Sigmoid colon (tissue), 4 donors: ENCODE measurements at regions not wholly inside any gene's neighbourhood (a gene's known extent, or its start where the extent isn't known, plus 50 kb on each side); places are given as distances from the start of the nearest gene placed in this dataset.

Source experiments
- CTCF ChIP-seq, 4 experiments: fragments of 450-650 bp in 3 of 4; fragments of 200-600 bp in 1 of 4; IDR thresholded peaks; one replicate each; pipeline ENCODE4 v1.5.1; 2016 to 2019; ENCODE audit warnings: antibody characterized with exemption in 4 of 4, mild to moderate bottlenecking in 3 of 4, moderate library complexity in 2 of 4
- EP300 ChIP-seq, 4 donors: sonication (generic); formaldehyde crosslinking; IDR thresholded peaks; one replicate each; pipeline ENCODE4 v1.6.1; 2017; ENCODE audit warnings: antibody characterized with exemption in 4 of 4
- POLR2A ChIP-seq, 2 donors: fragments of 450-650 bp; IDR thresholded peaks; one replicate each; pipeline ENCODE4 v1.6.1; 2016; ENCODE audit warnings: antibody characterized with exemption in 2 of 2, mild to moderate bottlenecking in 2 of 2, moderate library complexity in 2 of 2

- TF ChIP-seq EP300 (IDR thresholded peaks at IDR 0.05) = no peak
- TF ChIP-seq POLR2A (IDR thresholded peaks at IDR 0.05) = no peak
- TF ChIP-seq CTCF (IDR thresholded peaks at IDR 0.05) = no peak
Measured at GRCh38 chr14:97841762-97842161, 1044.6 kb downstream of the VRK1 start.
